ENCODE measurements at regions not wholly inside any gene's neighbourhood (a gene's known extent, or its start where the extent isn't known, plus 50 kb on each side); places are given as distances from the start of the nearest gene placed in this dataset.

DNA sequence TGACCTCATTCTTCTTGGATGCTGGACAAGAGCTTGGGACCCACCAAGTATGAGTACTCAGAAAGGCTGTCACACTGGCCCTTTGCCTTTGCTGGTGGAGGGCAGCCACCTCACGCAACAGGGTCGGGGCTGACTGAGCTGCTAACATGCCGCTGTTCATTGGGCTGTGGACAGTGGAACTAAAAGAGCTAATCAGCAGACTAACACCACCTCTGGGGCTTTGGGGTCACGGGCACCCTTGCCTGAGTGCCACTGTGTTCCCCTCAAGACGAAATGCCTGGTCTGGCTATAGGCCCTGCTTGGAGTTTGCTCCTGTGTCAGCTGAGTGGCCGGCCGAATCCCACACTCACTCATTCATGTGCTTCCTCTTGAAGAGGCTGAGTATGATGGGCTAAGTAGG is 559.6 kb downstream of the SPRY1 start:
- H4K20me1 ChIP-seq (ENCODE audit: insufficient read depth), result no peaks in the 10 kb centered on the region
- H2AFZ ChIP-seq (ENCODE audit: low read depth), result no peak overlapping the region
- TF ChIP-seq YY1 (IDR thresholded peaks at IDR 0.05; ENCODE audit: low read depth) (no peak), FOXM1 (IDR thresholded peaks at IDR 0.05; ENCODE audit: low read depth) (no peak), MXI1 (IDR thresholded peaks at IDR 0.05; ENCODE audit: low read depth, low read length) (no peak), NFIC (IDR thresholded peaks at IDR 0.05; ENCODE audit: borderline replicate concordance) (no peak), NRF1 (IDR thresholded peaks at IDR 0.05; ENCODE audit: low read depth, low read length) (no peak), MEF2A (IDR thresholded peaks at IDR 0.05; ENCODE audit: borderline replicate concordance, low read depth) (no peak), ELF1 (IDR thresholded peaks at IDR 0.05) (no peak), RXRA (IDR thresholded peaks at IDR 0.05; ENCODE audit: borderline replicate concordance, low read depth) (no peak), FOSL2 (IDR thresholded peaks at IDR 0.05; ENCODE audit: borderline replicate concordance, low read depth) (no peak), SMC3 (IDR thresholded peaks at IDR 0.05; ENCODE audit: low read depth, low read length) (no peak), TEAD4 (IDR thresholded peaks at IDR 0.05; ENCODE audit: borderline replicate concordance, insufficient read depth) (no peak), POLR2AphosphoS5 (IDR thresholded peaks at IDR 0.05; ENCODE audit: low read depth, low read length) (no peak), EP300 (IDR thresholded peaks at IDR 0.05; ENCODE audit: borderline replicate concordance in 1 of 2, low read depth in 1 of 2, low read length in 1 of 2) (no peak)
- TF ChIP-seq, protein P1, sequence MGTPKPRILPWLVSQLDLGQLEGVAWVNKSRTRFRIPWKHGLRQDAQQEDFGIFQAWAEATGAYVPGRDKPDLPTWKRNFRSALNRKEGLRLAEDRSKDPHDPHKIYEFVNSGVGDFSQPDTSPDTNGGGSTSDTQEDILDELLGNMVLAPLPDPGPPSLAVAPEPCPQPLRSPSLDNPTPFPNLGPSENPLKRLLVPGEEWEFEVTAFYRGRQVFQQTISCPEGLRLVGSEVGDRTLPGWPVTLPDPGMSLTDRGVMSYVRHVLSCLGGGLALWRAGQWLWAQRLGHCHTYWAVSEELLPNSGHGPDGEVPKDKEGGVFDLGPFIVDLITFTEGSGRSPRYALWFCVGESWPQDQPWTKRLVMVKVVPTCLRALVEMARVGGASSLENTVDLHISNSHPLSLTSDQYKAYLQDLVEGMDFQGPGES (IDR thresholded peaks at IDR 0.05; ENCODE audit: low read depth, low read length), result no peak
- TF ChIP-seq, protein P2, sequence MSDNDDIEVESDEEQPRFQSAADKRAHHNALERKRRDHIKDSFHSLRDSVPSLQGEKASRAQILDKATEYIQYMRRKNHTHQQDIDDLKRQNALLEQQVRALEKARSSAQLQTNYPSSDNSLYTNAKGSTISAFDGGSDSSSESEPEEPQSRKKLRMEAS (IDR thresholded peaks at IDR 0.05; ENCODE audit: low read depth), result no peak
- TF ChIP-seq, protein P3, sequence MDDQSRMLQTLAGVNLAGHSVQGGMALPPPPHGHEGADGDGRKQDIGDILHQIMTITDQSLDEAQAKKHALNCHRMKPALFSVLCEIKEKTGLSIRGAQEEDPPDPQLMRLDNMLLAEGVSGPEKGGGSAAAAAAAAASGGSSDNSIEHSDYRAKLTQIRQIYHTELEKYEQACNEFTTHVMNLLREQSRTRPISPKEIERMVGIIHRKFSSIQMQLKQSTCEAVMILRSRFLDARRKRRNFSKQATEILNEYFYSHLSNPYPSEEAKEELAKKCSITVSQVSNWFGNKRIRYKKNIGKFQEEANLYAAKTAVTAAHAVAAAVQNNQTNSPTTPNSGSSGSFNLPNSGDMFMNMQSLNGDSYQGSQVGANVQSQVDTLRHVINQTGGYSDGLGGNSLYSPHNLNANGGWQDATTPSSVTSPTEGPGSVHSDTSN (IDR thresholded peaks at IDR 0.05), result no peak
- H3K9me2 ChIP-seq, result no peaks in the 10 kb centered on the region
- no peak overlapping the region for H3K4me2 ChIP-seq
- H3K27ac ChIP-seq (ENCODE audit: low read depth in 2 of 2, low read length in 1 of 2), result no peak overlapping the region
- DNase-seq, result no peak
- no peaks in the 10 kb centered on the region for H3K27me3 ChIP-seq (ENCODE audit: insufficient read depth)
- ChIA-PET POLR2A (no interaction called here), CTCF (no interaction called here)
- no peaks in the 10 kb centered on the region for H3K4me1 ChIP-seq (ENCODE audit: control insufficient read depth in 1 of 2, insufficient read depth in 2 of 2, low read depth in 1 of 2, low read length in 1 of 2)
- H3F3A ChIP-seq (replicated peaks; ENCODE audit: insufficient read depth), result no peaks in the 10 kb centered on the region
- H3K4me3 ChIP-seq (ENCODE audit: low read depth in 2 of 2, low read length in 1 of 2), result no peak overlapping the region
- no peak overlapping the region for H3K9ac ChIP-seq
- 0 out of 2 replicates have a peak, but pooled peaks cover 7% of the 10 kb centered on the region for H3K9me3 ChIP-seq
- no peaks in the 10 kb centered on the region for H3K36me3 ChIP-seq (replicated peaks in 1 of 2; ENCODE audit: control insufficient read depth in 1 of 2, insufficient read depth in 2 of 2, low read length in 1 of 2)
- 100% methylated on average over 4 of the region's 7 CpGs for WGBS (ENCODE audit: low lambda C conversion rate)
- H3K79me2 ChIP-seq (ENCODE audit: insufficient read depth), result no peaks in the 10 kb centered on the region

DNA sequence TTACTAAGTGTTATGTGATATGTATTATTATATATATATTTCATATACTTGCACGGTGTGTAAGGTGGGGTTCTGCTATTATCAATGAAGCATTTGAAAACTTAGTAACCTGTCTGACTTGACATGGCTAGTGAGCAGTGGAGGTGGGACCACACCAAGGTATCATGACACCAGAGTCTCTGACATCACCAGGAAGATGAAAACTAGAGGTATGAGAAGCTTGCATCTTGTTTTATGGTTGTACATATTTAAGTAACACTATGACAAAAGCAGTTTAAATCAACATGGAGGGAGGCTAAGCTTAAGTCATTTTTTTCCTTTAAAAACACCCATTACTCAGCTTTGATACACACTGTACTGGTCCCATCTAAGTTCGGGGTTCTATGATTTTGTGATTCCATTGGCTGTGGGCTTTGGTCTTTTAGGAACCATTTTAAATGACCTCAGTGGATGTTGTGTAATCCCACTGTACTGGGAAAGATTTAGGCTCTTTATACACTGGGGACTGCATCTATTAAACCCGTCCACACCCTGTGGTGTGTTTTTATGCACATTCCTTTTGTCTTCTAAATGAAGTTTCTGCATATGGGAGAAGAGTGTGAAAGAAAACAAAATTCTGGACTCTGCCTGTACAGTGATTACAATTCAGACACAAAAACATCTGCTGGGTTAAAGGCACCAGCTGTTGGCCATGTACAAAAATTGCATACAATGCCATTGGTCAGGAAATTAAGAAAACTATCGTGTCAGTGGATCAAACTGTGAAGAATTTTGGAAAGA is 570.6 kb downstream of the SPRY1 start:
- CTCF ChIA-PET, result no interaction called here
- no peak for DNase-seq
- Histone ChIP-seq H3K4me1 (ENCODE audit: control insufficient read depth in 1 of 2, insufficient read depth in 2 of 2, low read depth in 1 of 2, low read length in 1 of 2) (0 out of 4 replicates have a peak, but pooled peaks cover 0 to 4% of the 10 kb centered on the region in 2 experiments), H2AFZ (ENCODE audit: low read depth) (no peak overlapping the region), H3K36me3 (replicated peaks in 1 of 2; ENCODE audit: control insufficient read depth in 1 of 2, insufficient read depth in 2 of 2, low read length in 1 of 2) (no peaks in the 10 kb centered on the region), H3K27ac (ENCODE audit: low read depth in 2 of 2, low read length in 1 of 2) (no peak overlapping the region), H3K9ac (no peak overlapping the region), H4K20me1 (ENCODE audit: insufficient read depth) (no peaks in the 10 kb centered on the region), H3F3A (replicated peaks; ENCODE audit: insufficient read depth) (no peaks in the 10 kb centered on the region), H3K9me2 (no peaks in the 10 kb centered on the region), H3K4me3 (ENCODE audit: low read depth in 2 of 2, low read length in 1 of 2) (no peak overlapping the region), H3K9me3 (no peaks in the 10 kb centered on the region), H3K27me3 (ENCODE audit: insufficient read depth) (no peaks in the 10 kb centered on the region), H3K4me2 (no peak overlapping the region), H3K79me2 (ENCODE audit: insufficient read depth) (no peaks in the 10 kb centered on the region)
- POLR2A ChIA-PET, result no interaction called here
- WGBS (ENCODE audit: low lambda C conversion rate), result 84% methylated on average over 4 of the region's 4 CpGs
- TF ChIP-seq, protein P4, sequence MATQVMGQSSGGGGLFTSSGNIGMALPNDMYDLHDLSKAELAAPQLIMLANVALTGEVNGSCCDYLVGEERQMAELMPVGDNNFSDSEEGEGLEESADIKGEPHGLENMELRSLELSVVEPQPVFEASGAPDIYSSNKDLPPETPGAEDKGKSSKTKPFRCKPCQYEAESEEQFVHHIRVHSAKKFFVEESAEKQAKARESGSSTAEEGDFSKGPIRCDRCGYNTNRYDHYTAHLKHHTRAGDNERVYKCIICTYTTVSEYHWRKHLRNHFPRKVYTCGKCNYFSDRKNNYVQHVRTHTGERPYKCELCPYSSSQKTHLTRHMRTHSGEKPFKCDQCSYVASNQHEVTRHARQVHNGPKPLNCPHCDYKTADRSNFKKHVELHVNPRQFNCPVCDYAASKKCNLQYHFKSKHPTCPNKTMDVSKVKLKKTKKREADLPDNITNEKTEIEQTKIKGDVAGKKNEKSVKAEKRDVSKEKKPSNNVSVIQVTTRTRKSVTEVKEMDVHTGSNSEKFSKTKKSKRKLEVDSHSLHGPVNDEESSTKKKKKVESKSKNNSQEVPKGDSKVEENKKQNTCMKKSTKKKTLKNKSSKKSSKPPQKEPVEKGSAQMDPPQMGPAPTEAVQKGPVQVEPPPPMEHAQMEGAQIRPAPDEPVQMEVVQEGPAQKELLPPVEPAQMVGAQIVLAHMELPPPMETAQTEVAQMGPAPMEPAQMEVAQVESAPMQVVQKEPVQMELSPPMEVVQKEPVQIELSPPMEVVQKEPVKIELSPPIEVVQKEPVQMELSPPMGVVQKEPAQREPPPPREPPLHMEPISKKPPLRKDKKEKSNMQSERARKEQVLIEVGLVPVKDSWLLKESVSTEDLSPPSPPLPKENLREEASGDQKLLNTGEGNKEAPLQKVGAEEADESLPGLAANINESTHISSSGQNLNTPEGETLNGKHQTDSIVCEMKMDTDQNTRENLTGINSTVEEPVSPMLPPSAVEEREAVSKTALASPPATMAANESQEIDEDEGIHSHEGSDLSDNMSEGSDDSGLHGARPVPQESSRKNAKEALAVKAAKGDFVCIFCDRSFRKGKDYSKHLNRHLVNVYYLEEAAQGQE (IDR thresholded peaks at IDR 0.05; ENCODE audit: low read depth, low read length), result no peak
- TF ChIP-seq MXI1 (IDR thresholded peaks at IDR 0.05; ENCODE audit: low read depth, low read length) (no peak), EZH2phosphoT487 (IDR thresholded peaks at IDR 0.05; ENCODE audit: borderline replicate concordance, low read depth) (no peak), MEF2A (IDR thresholded peaks at IDR 0.05; ENCODE audit: borderline replicate concordance, low read depth) (no peak), RCOR1 (IDR thresholded peaks at IDR 0.05; ENCODE audit: low read length) (no peak), CHD2 (IDR thresholded peaks at IDR 0.05; ENCODE audit: low read length, partially characterized antibody) (no peak), FOXM1 (IDR thresholded peaks at IDR 0.05; ENCODE audit: low read depth) (no peak), YY1 (IDR thresholded peaks at IDR 0.05; ENCODE audit: low read depth) (no peak), RFX5 (IDR thresholded peaks at IDR 0.05; ENCODE audit: low read length) (no peak)
- TF ChIP-seq, protein P3 (IDR thresholded peaks at IDR 0.05), result no peak

All from SK-N-SH (cell line).